ENCODE measurements at regions not wholly inside any gene's neighbourhood (a gene's known extent, or its start where the extent isn't known, plus 50 kb on each side); places are given as distances from the start of the nearest gene placed in this dataset.

DNA sequence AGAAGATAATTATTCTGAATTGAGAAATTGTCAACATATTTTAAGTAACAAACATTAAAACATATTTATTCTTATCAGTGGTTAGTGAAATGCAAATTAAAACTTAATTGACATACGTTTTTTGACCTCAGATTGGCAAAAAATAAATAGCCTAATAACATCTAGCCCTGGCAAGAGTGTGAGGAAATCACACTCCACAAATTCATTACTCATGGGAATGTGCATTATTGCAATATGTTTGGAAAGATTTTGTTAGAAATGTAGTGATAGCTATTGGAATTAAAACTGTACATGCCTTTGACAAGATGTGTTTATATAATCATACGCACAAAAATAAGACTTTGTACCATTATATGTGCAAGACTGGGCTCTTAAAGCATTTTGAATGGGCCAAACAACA lies 168.6 kb downstream of the KITLG start:
- WGBS, 2 donors = 59 to 60% methylated on average over 2 of the region's 2 CpGs

DNA sequence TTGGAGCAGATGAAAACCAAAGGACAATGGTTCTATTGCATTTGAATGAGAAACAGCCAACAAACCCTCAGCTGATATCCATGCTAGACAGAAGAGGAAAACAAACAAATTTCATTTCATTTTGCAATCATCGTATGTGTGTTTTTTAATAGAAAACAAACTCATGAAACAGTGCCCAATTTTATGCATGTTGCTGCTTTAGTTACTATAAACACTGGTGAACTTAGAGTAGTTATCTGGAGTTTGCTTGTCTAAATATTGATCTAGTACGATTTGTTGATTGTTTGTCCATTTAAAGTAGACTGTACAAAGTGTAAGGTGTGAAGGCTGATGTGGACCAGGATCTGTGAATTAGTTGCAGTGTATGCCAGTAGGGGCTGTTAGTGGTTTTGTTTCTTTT lies 166.6 kb downstream of the KITLG start:
- TF ChIP-seq POLR2A (IDR thresholded peaks at IDR 0.05) = no peak
- TF ChIP-seq, protein P1, sequence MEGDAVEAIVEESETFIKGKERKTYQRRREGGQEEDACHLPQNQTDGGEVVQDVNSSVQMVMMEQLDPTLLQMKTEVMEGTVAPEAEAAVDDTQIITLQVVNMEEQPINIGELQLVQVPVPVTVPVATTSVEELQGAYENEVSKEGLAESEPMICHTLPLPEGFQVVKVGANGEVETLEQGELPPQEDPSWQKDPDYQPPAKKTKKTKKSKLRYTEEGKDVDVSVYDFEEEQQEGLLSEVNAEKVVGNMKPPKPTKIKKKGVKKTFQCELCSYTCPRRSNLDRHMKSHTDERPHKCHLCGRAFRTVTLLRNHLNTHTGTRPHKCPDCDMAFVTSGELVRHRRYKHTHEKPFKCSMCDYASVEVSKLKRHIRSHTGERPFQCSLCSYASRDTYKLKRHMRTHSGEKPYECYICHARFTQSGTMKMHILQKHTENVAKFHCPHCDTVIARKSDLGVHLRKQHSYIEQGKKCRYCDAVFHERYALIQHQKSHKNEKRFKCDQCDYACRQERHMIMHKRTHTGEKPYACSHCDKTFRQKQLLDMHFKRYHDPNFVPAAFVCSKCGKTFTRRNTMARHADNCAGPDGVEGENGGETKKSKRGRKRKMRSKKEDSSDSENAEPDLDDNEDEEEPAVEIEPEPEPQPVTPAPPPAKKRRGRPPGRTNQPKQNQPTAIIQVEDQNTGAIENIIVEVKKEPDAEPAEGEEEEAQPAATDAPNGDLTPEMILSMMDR (IDR thresholded peaks at IDR 0.05) = no peak
- H3K4me3 ChIP-seq (ENCODE audit: low read depth, poor library complexity, severe bottlenecking) = no peak overlapping the region
- WGBS, 2 donors = 54 to 61% methylated on average over 2 of the region's 2 CpGs
- intact Hi-C loops (cut with DNase I; ENCODE audit: low total_unique reads) = no loop called here
- no peak for DNase-seq (ENCODE audit: low spot score in 2 of 2)

More for the DNA sequence above, 168.6 kb downstream of the KITLG start:
- intact Hi-C loops (cut with DNase I; ENCODE audit: low total_unique reads) = no loop called here
- no peak overlapping the region for H3K4me3 ChIP-seq (ENCODE audit: low read depth, poor library complexity, severe bottlenecking)
- TF ChIP-seq, protein P1 (IDR thresholded peaks at IDR 0.05) = no peak
- TF ChIP-seq POLR2A (IDR thresholded peaks at IDR 0.05) = no peak
- no peak for DNase-seq (ENCODE audit: low spot score in 2 of 2)

DNA sequence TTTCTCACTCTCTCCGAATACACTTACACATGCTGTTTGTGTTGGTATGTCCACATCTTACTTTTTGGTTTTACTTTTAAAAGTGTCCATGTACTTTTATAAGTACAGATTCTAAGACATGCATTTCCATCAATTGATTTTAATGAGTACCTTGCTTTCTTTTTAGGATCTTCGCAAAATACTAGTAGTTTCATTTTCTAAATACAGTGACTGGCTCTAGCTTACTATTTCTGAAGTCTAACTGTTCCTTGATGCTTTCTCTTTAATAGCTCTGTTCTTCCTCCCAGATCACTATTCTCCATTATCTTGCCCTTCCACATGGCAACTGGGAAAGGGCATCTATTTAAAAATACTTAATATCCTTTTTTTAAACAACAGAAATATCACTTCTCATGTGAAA lies 164.1 kb downstream of the KITLG start:
- H3K4me3 ChIP-seq (ENCODE audit: low read depth, poor library complexity, severe bottlenecking) = no peak overlapping the region
- no peak for TF ChIP-seq POLR2A (IDR thresholded peaks at IDR 0.05)
- TF ChIP-seq, protein P1 (IDR thresholded peaks at IDR 0.05) = no peak
- no peak for DNase-seq (ENCODE audit: low spot score in 2 of 2)
- 78 to 83% methylated on average over 2 of the region's 2 CpGs for whole genome bisulfite sequencing, 2 donors
- intact Hi-C loops (cut with DNase I; ENCODE audit: low total_unique reads) = no loop called here

DNA sequence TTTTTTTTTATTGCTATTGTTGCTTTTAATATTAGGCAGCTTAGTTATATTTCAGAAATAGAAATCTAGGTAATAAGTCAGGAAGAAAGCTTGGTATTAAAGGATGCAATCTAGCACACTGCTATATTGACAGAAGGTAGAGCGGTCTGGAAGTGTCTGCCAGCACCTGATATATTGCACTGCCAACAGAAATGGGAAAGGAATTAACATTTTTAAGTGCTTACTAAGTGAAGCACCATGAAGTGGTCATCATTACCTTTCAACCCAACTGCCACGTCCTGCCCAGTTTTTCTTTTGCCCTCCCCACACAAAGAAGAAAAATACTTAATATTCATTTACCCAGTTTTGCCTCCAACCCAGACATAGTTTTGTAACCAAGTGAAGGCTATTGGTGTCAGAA lies 163.5 kb downstream of the KITLG start:
- intact Hi-C loops (cut with DNase I; ENCODE audit: low total_unique reads) = no loop called here
- no peak for DNase-seq (ENCODE audit: low spot score in 2 of 2)
- H3K4me3 ChIP-seq (ENCODE audit: low read depth, poor library complexity, severe bottlenecking) = no peak overlapping the region
- 90 to 94% methylated on average over 2 of the region's 2 CpGs for WGBS, 2 donors
- no peak for TF ChIP-seq POLR2A (IDR thresholded peaks at IDR 0.05)
- TF ChIP-seq, protein P1 (IDR thresholded peaks at IDR 0.05) = no peak

- DNase-seq (ENCODE audit: low spot score in 2 of 2) = no peak
- intact Hi-C loops (cut with DNase I; ENCODE audit: low total_unique reads) = no loop called here
- H3K4me3 ChIP-seq (ENCODE audit: low read depth, poor library complexity, severe bottlenecking) = no peak overlapping the region
- no peak for TF ChIP-seq POLR2A (IDR thresholded peaks at IDR 0.05)
- TF ChIP-seq, protein P1 (IDR thresholded peaks at IDR 0.05) = no peak
- WGBS, 2 donors = 69 to 77% methylated on average over 5 of the region's 5 CpGs
These were observed 162.7 kb downstream of the KITLG start for GRCh38 chr12:88417531-88417930.

DNA sequence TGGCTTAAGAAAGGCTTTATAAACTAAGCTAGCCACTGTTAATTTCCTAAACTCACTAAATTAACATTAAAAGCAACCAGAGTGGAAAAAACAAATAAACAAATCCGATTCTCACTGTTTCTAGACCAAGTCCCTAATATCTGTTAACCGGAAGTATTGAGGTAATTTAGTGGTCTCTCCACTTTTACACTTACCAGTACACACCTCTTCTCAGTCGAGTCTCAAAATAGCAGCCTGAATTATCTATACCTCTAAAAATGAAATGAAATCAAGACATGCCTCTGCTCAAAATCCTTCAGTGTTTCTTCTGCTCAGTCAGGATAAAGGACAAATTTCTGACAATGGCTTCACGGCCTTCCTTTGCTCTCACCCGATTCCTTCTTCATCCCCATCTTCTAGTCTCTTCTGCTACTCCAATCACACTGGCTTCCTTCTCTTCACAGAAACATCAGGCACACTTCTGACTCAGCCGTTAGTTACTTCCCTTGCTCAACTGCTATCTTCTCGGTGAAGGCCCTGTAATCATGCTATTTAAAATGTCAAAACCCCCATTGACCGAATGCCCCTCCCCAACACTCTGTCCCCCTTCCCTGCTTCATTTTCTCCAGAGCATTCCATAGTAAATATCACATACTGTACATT lies 161.3 kb downstream of the KITLG start:
- no peak overlapping the region for H3K4me3 ChIP-seq (ENCODE audit: low read depth, poor library complexity, severe bottlenecking)
- no peak for TF ChIP-seq POLR2A (IDR thresholded peaks at IDR 0.05)
- TF ChIP-seq, protein P1 (IDR thresholded peaks at IDR 0.05) = no peak
- DNase-seq (ENCODE audit: low spot score in 2 of 2) = no peak
- intact Hi-C loops (cut with DNase I; ENCODE audit: low total_unique reads) = no loop called here
- 80 to 84% methylated on average over 8 of the region's 8 CpGs for WGBS, 2 donors

Measured in lower leg skin (tissue), 4 donors.